Fibroblast of mammary gland (primary cell): ENCODE measurements at regions not wholly inside any gene's neighbourhood (a gene's known extent, or its start where the extent isn't known, plus 50 kb on each side); places are given as distances from the start of the nearest gene placed in this dataset.

Experiments used
- DNase-seq: peaks from one replicate; pipeline ENCODE4 v3.0.0-alpha.2; 2010; ENCODE audit warnings: low read depth
- H3K4me3 ChIP-seq: 2 replicates; pipeline ENCODE4 v1.5.1; 2011; ENCODE audit warnings: low read depth, mild to moderate bottlenecking, low read length, moderate library complexity; ENCODE audit not compliant: control insufficient read depth
- TF ChIP-seq, protein P1 (sequence below): conservative IDR thresholded peaks from 2 replicates; pipeline ENCODE4 v1.5.1; 2011; ENCODE audit warnings: low read depth, low read length, inconsistent platforms; ENCODE audit not compliant: control insufficient read depth, insufficient read depth

GRCh38 chr19:28152195-28152594 is 1060.8 kb downstream of the UQCRFS1 start:
- no peak overlapping the region for H3K4me3 ChIP-seq
- TF ChIP-seq, protein P1, sequence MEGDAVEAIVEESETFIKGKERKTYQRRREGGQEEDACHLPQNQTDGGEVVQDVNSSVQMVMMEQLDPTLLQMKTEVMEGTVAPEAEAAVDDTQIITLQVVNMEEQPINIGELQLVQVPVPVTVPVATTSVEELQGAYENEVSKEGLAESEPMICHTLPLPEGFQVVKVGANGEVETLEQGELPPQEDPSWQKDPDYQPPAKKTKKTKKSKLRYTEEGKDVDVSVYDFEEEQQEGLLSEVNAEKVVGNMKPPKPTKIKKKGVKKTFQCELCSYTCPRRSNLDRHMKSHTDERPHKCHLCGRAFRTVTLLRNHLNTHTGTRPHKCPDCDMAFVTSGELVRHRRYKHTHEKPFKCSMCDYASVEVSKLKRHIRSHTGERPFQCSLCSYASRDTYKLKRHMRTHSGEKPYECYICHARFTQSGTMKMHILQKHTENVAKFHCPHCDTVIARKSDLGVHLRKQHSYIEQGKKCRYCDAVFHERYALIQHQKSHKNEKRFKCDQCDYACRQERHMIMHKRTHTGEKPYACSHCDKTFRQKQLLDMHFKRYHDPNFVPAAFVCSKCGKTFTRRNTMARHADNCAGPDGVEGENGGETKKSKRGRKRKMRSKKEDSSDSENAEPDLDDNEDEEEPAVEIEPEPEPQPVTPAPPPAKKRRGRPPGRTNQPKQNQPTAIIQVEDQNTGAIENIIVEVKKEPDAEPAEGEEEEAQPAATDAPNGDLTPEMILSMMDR: no peak
- no peak for DNase-seq

- no peak for DNase-seq
- H3K4me3 ChIP-seq: no peak overlapping the region
- TF ChIP-seq, protein P1: no peak
Observed at GRCh38 chr19:28150129-28150528, 1062.8 kb downstream of the UQCRFS1 start.

DNA sequence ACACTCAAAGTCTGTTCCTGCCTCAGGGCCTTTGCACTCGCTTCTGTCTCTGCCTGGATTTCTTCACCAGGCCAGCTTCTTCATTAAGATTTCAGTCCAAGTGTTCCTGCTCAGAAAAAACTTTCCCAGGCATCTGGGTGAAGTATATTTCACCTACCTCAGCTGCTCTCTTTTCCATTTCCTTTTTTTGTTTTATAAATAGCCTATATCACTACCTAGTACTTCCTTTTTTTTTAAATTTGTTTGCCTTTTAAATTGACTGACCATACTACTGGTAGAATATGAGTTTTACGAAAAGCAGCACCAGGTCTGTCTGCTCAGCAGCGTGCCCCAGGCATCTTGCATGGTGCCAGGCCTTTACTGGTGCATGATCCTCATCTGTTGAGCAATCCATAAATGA is 1064.4 kb downstream of the UQCRFS1 start:
- TF ChIP-seq, protein P1: no peak
- no peak overlapping the region for H3K4me3 ChIP-seq
- DNase-seq: no peak

DNA sequence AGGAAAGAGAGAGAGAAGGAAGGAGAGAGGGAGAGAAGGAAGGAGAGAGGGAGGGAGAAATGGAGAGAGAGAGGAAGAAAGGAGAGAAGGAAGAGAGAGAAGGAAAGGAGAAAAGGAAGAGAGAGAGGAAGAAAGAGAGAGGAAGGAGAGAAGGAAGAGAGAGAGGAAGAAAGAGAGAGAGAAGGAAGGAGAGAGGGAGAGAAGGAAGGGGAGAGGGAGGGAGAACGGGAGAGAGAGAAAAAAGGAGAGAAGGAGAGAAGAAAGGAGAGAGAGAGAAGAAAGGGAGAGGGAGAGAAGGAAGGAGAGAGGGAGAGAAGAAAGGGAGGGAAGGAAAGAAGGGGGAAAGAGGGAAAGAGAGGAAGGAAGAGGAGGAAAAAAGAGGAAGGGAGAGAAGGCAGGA is 1070.7 kb downstream of the UQCRFS1 start:
- no peak for DNase-seq
- TF ChIP-seq, protein P1: no peak

DNA sequence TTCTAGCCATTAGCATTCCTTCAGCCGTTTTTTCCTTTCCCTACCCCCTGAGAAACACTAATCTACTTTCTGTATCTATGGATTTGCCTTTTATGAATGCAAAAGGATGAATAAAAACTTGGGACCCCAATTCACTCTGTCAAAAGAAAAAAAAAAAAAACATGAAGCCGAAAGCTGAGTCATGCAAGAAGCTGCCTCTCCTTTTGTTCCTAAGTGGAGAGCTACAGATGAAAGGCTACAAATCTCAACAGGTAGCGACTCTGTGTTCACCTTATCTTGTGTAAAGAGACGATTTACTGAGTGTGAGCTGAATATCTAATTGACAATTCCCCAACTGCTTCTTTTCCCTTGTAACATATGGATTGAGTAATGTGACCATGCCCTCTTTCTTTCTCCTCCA is 1072.8 kb downstream of the UQCRFS1 start:
- TF ChIP-seq, protein P1: no peak
- DNase-seq: no peak

More for the DNA sequence above, 1070.7 kb downstream of the UQCRFS1 start:
- H3K4me3 ChIP-seq: no peak overlapping the region

DNA sequence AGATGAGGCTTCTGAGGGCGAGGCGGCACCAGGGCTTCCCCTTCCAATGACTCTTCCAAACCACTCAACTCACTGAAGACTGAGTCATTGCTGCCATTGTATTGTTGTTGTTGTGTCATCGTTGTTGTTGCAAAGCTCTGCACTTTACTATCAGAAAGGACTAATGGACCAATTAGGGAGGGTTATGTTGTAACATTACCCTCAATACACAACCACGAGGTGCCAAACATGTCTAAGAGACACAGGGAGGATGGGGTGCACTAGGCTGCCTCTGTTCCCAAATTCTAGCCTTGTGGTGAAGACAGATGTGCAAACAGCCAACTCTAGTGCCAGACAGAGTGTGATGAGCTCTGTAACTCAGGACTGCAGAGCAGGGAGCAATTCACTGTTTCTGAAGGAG is 1075.2 kb downstream of the UQCRFS1 start:
- H3K4me3 ChIP-seq: no peak overlapping the region
- TF ChIP-seq, protein P1: no peak
- DNase-seq: no peak

More for the DNA sequence above, 1072.8 kb downstream of the UQCRFS1 start:
- H3K4me3 ChIP-seq: no peak overlapping the region

- no peak for DNase-seq
- no peak overlapping the region for H3K4me3 ChIP-seq
- TF ChIP-seq, protein P1: no peak
Observed at GRCh38 chr19:28136796-28137195, 1076.2 kb downstream of the UQCRFS1 start.
